ENCODE measurements at regions not wholly inside any gene's neighbourhood (a gene's known extent, or its start where the extent isn't known, plus 50 kb on each side); places are given as distances from the start of the nearest gene placed in this dataset.

DNA sequence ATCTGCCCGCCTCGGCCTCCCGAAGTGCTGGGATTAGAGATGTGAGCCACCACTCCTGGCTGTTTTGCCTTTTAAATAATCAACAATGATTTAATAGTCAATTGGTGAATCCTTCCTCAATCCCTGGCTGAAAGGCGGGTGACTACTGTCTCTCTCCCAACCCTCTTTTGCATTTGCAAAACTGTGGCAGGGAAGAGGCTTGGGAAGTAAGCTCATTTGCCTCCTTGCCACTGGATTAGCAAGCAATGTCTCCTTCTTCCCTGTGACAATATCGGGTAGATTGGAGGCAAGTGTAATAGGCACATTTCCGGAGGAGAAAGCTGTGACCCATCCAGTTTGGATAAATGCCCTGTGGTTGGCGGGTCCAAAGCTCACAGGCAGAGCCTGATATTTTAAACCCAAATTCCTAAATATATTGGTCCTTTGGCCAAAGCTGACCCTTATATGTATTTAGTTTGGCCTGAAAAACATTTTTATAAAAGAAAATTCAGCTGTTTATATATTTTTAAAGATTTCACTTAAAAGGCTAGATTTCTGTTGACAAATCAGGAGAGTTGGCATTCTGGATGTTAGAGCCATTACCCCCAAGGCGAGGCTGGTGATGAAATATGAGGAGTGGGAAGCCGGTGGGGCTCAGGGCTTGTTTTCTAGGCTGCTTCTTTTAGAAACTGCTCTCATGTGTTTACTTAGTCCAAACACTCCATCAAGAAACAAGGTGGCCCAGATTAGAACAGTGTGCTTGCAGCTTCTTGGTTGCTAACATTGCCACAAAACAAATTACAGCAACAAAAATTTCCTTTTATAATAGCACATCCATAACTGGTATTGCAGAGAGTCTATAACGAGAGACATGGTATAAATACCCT, 646.9 kb upstream of the TMEM132C start:
- DNase-seq (ENCODE audit: low read depth in 1 of 2, low spot score in 1 of 2): no peak

GRCh38 chr12:127620735-127621355, 646.1 kb upstream of the TMEM132C start:
- DNase-seq (ENCODE audit: low read depth in 1 of 2, low spot score in 1 of 2): no peak

DNA sequence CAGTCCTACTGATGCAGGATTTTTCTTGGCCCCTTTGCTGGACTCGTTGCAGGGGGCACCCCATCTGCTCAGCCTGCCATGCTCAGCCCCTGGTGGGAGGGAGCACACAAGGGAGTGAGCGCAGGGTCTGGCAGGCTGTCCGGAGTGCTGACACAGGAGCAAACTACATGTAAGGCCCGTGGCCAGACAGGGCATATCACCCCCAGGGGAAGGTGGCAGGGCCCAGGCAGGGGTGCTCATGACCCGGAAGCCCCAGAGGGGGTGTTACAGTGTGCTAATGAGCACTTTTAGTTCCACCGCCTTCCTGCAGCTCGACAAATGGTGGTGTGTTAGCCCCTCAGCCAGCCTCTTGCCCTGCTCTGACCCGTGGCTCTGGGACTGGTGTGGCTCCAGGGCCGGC, 645.6 kb upstream of the TMEM132C start:
- DNase-seq (ENCODE audit: low read depth in 1 of 2, low spot score in 1 of 2): no peak

- DNase-seq (ENCODE audit: low read depth in 1 of 2, low spot score in 1 of 2): no peak
These were observed 643.6 kb upstream of the TMEM132C start for GRCh38 chr12:127623362-127623761.

DNA sequence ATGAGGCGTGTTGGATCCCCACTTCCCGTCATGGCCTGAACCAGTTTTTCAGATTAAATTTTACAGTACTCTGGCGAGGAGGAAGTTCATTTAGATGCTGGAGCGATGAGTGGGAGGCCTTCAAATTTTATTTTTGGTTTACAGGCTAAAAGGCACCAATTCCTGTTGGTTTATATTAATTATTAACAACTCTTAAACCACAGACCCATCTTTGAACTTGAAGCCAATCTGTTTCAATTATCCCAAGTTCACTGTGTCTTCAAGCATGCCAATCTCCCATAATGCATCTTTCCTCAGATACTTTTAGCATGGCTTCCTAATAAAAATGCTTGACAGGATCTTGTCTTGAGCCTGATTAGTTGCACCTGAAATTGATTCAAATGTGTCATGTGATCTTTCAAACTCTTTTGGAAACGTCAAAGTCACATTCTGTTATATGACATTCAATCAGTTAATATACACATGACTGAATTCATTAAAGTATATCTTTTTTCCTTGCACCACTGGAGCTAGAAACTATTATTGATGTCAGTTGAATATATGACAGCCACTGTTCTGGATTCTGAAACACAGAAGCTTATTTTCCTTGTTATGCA, 641.7 kb upstream of the TMEM132C start:
- DNase-seq (ENCODE audit: low read depth in 1 of 2, low spot score in 1 of 2): no peak

DNA sequence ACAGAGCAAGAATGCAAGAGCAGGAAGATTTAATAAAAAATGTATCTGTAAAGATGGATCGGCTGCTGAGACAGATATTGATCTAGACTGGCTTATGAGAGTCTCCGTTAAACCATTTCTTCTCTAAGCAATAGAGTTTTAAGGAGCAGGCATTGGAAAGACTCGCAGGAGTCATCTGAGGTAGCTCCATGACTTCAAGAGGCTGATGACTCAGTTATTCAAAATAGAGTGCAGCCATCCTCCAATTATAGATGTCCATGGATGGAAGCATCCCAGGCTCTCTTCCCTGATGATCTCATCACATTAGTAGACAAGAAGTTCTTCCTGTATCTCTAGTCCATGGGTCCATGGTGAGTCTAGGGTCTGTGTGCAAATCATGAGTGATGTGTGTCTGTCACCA, 638.3 kb upstream of the TMEM132C start:
- no peak for DNase-seq (ENCODE audit: low read depth in 1 of 2, low spot score in 1 of 2)

DNA sequence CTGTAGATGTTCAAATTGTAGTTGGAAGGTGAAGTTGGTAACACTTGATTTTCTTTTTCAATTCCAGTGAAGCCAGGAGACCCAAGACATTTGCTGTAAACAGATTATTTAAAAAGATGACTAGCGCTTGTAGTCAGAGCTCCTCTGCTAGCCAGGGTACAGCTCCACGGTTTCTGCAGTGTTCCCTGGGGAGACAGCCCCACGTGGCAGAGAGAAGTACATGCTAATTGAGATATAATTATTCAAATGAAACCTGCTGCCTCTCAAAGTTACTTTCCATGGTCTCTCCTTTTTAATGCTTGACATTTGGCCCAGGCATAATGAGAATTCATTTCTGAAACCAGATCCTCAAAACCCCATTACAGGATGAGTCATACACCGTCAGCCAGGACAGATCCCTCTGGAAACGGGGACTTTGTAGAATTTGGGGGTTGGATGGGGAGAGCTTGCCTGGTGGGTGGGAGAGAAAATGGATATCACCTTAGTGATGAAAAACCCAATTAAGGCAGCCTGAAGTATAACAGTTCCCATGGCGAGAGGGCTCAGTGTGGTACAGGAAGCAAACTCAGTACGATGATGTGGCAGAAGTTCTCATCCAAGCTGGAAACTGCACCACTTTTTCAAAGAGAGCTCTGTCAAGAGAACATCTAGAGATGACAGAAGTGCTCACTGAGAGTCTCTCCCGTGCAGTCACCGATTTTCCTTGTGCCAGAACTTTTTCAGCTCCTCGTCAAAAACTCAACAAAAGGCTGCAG, 637.7 kb upstream of the TMEM132C start:
- no peak for DNase-seq (ENCODE audit: low read depth in 1 of 2, low spot score in 1 of 2)

DNA sequence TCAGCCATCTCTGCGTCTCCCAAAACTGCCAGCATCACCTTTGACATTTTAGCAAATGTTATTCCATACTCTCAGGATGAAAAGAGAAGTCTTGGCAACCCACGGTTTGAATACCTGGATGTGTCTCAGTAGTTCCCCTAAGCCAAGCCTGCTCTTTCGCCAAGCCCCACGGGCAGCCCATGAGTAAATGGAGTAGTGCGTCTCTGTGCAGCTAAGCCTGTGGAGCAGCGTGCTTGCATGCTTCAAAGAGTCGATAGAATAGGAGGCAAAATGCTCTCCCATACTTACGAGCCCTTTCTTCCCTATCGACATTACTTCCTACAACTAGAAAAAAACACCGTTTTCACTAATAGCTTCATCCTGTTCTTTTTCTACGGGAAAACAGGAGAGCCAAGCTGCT, 634.5 kb upstream of the TMEM132C start:
- DNase-seq (ENCODE audit: low read depth in 1 of 2, low spot score in 1 of 2): no peak

GRCh38 chr12:127635838-127636237, 631.1 kb upstream of the TMEM132C start:
- DNase-seq (ENCODE audit: low read depth in 1 of 2, low spot score in 1 of 2): no peak

DNA sequence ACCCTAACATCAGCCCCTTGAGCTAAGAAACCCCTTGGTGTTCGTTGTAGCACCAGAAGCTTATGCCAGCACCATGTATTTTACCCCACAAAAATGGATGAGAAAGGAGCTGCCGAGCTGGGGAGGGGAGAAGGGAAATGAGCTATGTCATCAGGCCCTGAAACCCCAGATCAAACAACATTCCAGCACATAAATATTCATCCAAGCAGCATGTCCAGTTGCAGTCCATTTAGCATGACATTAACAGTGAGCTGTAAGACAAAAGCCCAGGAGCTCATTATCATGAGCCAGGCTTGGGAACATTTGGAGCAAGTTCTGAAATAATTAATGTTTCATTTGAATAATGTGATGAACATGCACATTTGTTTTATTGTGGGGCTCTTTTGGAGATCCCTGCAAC, 630.1 kb upstream of the TMEM132C start:
- DNase-seq (ENCODE audit: low read depth in 1 of 2, low spot score in 1 of 2): no peak

- DNase-seq (ENCODE audit: low read depth in 1 of 2, low spot score in 1 of 2): no peak
These were observed 626.6 kb upstream of the TMEM132C start for GRCh38 chr12:127640181-127640886.

DNA sequence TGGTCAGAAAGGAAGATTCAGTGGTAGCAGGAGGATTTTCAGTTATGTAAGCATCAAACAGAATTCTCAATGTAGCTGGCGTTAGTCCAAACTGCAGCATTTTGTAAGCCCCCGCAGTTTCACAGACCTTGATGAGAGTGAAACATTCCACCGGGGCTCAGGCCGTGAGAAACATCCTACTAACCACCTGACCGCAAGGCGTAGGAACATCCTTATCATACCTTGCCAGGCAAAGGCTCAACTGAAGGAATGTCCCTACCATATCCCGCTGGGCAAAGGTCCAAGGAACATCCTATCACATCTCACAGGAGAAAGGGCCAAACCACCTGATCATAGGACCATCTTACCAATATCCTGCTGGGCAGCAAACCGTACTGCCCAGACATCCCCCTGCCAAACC, 624.8 kb upstream of the TMEM132C start:
- no peak for DNase-seq (ENCODE audit: low read depth in 1 of 2, low spot score in 1 of 2)

GRCh38 chr12:127648321-127648720, 618.6 kb upstream of the TMEM132C start:
- DNase-seq (ENCODE audit: low read depth in 1 of 2, low spot score in 1 of 2): no peak

DNA sequence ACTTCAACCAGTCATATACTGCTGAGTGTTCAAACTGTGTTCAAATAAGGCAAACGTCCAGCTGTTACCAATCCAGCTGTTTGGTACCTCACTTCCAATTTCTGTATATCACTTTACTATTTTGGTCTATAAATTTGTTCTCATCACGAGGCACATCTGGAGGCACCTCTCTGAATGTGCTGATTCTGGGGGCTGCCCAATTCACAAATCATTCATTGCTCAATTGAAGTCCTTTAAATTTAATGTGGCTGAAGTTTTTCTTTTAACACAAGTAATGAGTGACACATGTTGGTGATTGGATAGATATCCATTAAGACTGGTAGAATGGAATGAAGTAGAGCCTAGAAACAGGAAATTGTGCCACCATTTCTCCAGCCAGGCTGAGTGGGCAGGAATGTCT, 617.0 kb upstream of the TMEM132C start:
- no peak for DNase-seq (ENCODE audit: low read depth in 1 of 2, low spot score in 1 of 2)

DNA sequence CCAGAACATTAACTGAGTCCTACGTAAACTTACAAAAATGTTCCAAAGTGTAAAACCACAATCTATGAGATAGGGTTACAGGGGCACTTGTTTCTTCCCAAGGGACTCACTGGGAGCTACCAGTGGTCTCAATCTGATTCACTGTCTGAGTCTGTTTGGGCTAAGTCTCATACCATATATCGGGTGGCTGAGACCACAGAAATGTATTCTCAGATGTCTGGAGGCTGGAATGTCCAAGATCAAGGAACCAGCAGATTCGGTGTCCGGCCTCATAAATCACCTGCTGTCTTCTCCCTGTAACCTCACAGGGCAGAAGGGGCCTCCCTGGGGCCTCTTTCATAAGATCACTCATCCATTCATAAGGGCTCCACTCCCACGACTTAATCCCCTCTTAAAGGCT, 616.3 kb upstream of the TMEM132C start:
- no peak for DNase-seq (ENCODE audit: low read depth in 1 of 2, low spot score in 1 of 2)

DNA sequence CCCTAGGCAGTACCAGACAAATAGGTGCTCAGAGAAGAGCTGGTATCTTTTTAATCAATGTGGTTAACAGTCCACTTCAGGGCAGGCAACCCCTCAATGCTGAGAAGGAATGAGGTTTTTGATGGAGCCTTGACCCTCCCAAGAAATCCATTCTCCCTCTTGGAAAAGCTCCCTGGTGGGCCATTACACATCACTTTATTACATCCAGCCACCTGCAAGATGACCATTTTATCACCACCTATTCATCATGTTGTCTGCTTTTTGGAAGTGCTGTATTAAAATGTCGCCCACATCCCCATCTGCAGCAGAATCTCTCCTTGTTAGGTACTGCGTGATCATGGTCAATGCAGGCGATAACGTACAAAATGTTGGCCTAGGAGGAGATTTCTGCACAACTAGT, 614.7 kb upstream of the TMEM132C start:
- DNase-seq (ENCODE audit: low read depth in 1 of 2, low spot score in 1 of 2): no peak

DNA sequence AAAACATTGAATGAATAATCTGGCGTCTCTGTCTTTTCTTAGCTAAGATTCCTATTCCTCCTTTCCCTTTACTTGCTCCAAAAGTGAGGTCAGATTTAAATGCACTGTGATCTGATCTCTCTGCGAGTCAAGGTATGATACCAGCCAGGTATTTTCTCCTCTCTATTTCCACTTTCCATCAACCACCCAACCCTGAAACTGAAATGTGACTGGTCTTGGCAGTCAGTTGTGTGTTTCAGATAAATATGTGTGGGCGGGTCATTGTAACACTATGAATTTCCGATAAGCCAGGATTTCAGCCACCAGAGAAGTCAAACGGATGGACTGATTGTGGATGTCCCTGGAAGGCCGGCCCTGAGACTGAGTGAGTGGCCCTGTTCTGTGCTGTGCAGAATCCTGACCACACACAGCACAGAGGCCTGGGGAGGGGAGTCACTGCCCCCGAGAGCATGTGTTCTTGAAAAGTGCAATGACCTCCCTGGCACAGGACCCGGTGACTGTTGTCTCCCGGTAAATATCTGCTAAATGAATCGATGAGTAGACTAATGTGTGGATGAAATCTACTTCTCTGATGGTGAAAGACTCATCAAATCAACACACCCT, 612.5 kb upstream of the TMEM132C start:
- no peak for DNase-seq (ENCODE audit: low read depth in 1 of 2, low spot score in 1 of 2)

DNA sequence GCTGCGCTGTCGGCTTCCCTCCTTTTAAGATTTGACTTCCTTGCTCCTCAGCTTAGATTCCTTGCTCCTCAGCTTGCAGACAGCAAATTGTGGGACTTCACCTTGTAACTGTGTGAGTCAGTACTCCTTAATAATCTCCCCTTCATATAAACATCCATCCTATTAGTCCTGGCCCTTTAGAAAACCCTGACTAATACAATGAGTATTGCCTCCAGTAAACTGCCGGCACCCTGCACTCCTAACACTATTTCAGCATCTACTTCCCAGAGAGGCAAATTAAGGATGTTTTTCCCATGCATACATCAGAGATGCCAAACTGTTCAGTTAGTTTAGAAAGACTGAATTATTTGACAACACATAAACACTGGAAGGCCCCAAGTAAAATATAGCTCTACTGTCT, 611.3 kb upstream of the TMEM132C start:
- no peak for DNase-seq (ENCODE audit: low read depth in 1 of 2, low spot score in 1 of 2)

DNA sequence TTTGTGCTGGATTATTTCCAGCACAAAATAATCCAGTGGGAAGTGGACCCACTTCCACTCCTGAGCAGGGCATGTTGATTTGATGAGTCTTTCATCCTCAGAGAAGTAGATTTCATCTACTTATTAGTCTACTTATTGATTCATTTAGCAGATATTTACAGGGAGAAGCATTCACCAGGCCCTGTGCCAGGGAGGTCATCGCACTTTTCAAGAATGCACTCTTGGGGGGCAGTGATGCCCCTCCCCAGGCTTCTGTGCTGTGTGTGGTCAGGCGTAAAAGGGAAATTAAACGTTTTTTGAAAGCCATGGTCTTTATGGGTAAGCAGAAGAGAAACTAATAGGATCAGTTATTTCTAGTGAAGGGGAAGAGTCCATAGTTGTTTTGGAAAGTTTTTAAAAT, 610.7 kb upstream of the TMEM132C start:
- DNase-seq (ENCODE audit: low read depth in 1 of 2, low spot score in 1 of 2): no peak

- no peak for DNase-seq (ENCODE audit: low read depth in 1 of 2, low spot score in 1 of 2)
These were observed 609.9 kb upstream of the TMEM132C start for GRCh38 chr12:127657036-127657435.

- no peak for DNase-seq (ENCODE audit: low read depth in 1 of 2, low spot score in 1 of 2)
These were observed 606.0 kb upstream of the TMEM132C start for GRCh38 chr12:127660961-127661360.
